ENCODE measurements at regions not wholly inside any gene's neighbourhood (a gene's known extent, or its start where the extent isn't known, plus 50 kb on each side); places are given as distances from the start of the nearest gene placed in this dataset.

DNA sequence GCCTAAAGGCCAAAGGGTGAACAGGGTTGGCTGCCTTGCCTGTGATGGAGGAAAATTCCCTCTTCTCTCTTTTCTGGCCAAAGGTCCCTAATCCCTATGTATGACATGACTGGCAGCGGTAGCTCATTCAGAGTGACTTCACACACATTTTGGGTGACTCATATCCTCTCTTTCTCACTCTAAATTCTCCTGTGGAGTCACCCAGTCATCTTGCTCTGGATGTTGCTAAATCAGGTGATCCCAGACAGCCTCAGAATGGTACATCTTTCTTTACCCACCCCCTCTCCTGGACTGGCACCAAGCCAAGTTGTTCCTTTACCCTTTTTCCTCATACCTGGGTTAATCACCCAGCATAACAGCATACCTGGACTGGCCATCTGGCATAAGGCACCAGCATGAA lies 77.2 kb downstream of the NEURL3 start:
- H4K20me1 ChIP-seq (ENCODE audit: insufficient read depth, low read length) = no peaks in the 10 kb centered on the region
- no peak overlapping the region for H2AFZ ChIP-seq (replicated peaks; ENCODE audit: low read length, poor library complexity)
- no peaks in the 10 kb centered on the region for H3K36me3 ChIP-seq (ENCODE audit: control insufficient read depth, insufficient read depth, low read length)
- no peak overlapping the region for H2AK5ac ChIP-seq (ENCODE audit: low read depth, low read length)
- WGBS, 2 experiments (ENCODE audit: extremely low coverage in 2 of 2, insufficient read length in 1 of 2) = no CpG with 5 or more reads among the region's 1 CpG
- H2BK15ac ChIP-seq (ENCODE audit: low read depth, low read length) = no peak overlapping the region
- H4K91ac ChIP-seq (ENCODE audit: insufficient read depth, low read depth, low read length) = no peak overlapping the region
- H2BK5ac ChIP-seq (ENCODE audit: low read depth, low read length, poor library complexity, severe bottlenecking) = no peak overlapping the region
- H3K4me3 ChIP-seq (ENCODE audit: insufficient read depth, low read depth, low read length) = no peak overlapping the region
- H4K5ac ChIP-seq (ENCODE audit: low read depth, low read length) = no peak overlapping the region
- dilution Hi-C loops (cut with HindIII; ENCODE audit: low sequenced_read_pairs, unreplicated experiment) = no loop called here
- no peak overlapping the region for H3K18ac ChIP-seq (ENCODE audit: low read depth, low read length)
- no peak overlapping the region for H2BK120ac ChIP-seq (ENCODE audit: low read depth, low read length)
- intact Hi-C loops (cut with micrococcal nuclease) = loop anchor here (5.0 kb wide), 1 partner anchor 49 kb away; no protein-coding TSS in a partner anchor
- peaks cover 10% of the 10 kb centered on the region for H3K9me3 ChIP-seq (ENCODE audit: control insufficient read depth, insufficient read depth, low read length)
- no peak overlapping the region for H3K4ac ChIP-seq (ENCODE audit: low read depth, low read length)
- H3K27me3 ChIP-seq (ENCODE audit: control insufficient read depth, insufficient read depth, low read length) = peaks cover 8% of the 10 kb centered on the region
- in situ Hi-C loops (cut with MboI; ENCODE audit: low sequenced_read_pairs) = no loop called here
- H3K79me1 ChIP-seq (ENCODE audit: low read depth in 1 of 2, low read length in 2 of 2) = no peaks in the 10 kb centered on the region
- no peaks in the 10 kb centered on the region for H3K9me1 ChIP-seq (ENCODE audit: insufficient read depth, low read length)
- H3K4me1 ChIP-seq (ENCODE audit: control insufficient read depth, insufficient read depth, low read length) = no peaks in the 10 kb centered on the region
- ChIA-PET POLR2A (ENCODE audit: unreplicated experiment) (no interaction called here), CTCF (interaction anchor here (0.6 kb wide), 1 partner anchor 90 kb away, joined by 3 read pairs; no protein-coding TSS in a partner anchor)
- no peak overlapping the region for H3K4me2 ChIP-seq (ENCODE audit: low read depth, low read length)
- no peak overlapping the region for H3K9ac ChIP-seq (ENCODE audit: low read depth, low read length)
- no peak overlapping the region for H4K8ac ChIP-seq (ENCODE audit: low read depth in 2 of 2, low read length in 2 of 2)
- H3K27ac ChIP-seq (ENCODE audit: insufficient read depth, low read length) = no peak overlapping the region
- TF ChIP-seq NFE2L2 (IDR thresholded peaks at IDR 0.05; ENCODE audit: low read depth, low read length) (no peak), RCOR1 (IDR thresholded peaks at IDR 0.05; ENCODE audit: insufficient replicate concordance, low read length) (no peak), MAZ (IDR thresholded peaks at IDR 0.05; ENCODE audit: borderline replicate concordance, low read depth, low read length) (no peak), POLR2A (IDR thresholded peaks at IDR 0.05; ENCODE audit: low read depth, low read length) (no peak), MAFK (IDR thresholded peaks at IDR 0.05; ENCODE audit: low read depth, low read length) (no peak), CEBPB (IDR thresholded peaks at IDR 0.05; ENCODE audit: low read depth, low read length) (peak; percentile 71; the same call in 1 of the 2 replicates), FOS (IDR thresholded peaks at IDR 0.05; ENCODE audit: low read depth, low read length) (0 out of 2 replicates have a peak, but pooled peaks have one; percentile 40)
- TF ChIP-seq, protein P1, sequence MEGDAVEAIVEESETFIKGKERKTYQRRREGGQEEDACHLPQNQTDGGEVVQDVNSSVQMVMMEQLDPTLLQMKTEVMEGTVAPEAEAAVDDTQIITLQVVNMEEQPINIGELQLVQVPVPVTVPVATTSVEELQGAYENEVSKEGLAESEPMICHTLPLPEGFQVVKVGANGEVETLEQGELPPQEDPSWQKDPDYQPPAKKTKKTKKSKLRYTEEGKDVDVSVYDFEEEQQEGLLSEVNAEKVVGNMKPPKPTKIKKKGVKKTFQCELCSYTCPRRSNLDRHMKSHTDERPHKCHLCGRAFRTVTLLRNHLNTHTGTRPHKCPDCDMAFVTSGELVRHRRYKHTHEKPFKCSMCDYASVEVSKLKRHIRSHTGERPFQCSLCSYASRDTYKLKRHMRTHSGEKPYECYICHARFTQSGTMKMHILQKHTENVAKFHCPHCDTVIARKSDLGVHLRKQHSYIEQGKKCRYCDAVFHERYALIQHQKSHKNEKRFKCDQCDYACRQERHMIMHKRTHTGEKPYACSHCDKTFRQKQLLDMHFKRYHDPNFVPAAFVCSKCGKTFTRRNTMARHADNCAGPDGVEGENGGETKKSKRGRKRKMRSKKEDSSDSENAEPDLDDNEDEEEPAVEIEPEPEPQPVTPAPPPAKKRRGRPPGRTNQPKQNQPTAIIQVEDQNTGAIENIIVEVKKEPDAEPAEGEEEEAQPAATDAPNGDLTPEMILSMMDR (conservative IDR thresholded peaks at IDR 0.05; ENCODE audit: low read depth, low read length) = no peak
- TF ChIP-seq, protein P2, sequence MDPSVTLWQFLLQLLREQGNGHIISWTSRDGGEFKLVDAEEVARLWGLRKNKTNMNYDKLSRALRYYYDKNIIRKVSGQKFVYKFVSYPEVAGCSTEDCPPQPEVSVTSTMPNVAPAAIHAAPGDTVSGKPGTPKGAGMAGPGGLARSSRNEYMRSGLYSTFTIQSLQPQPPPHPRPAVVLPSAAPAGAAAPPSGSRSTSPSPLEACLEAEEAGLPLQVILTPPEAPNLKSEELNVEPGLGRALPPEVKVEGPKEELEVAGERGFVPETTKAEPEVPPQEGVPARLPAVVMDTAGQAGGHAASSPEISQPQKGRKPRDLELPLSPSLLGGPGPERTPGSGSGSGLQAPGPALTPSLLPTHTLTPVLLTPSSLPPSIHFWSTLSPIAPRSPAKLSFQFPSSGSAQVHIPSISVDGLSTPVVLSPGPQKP (IDR thresholded peaks at IDR 0.05; ENCODE audit: borderline replicate concordance, low read depth, low read length) = no peak
- no peak overlapping the region for H2BK20ac ChIP-seq (ENCODE audit: low read depth, low read length)
- H3K56ac ChIP-seq (ENCODE audit: extremely low read depth, insufficient read depth, low read length) = no peak overlapping the region
- no peak overlapping the region for H3K14ac ChIP-seq (replicated peaks; ENCODE audit: low read depth, low read length)
- H3K23ac ChIP-seq (ENCODE audit: low read depth, low read length) = no peak overlapping the region
- ATAC-seq (ENCODE audit: low read depth) (no peak), DNase-seq (peak; percentile 70)
- no TSS peak for BruUV-seq (replicated peaks)
- H2AK9ac ChIP-seq (replicated peaks; ENCODE audit: low read depth, low read length, poor library complexity) = no peak overlapping the region
